HepG2 (cell line): ENCODE measurements at regions not wholly inside any gene's neighbourhood (a gene's known extent, or its start where the extent isn't known, plus 50 kb on each side); places are given as distances from the start of the nearest gene placed in this dataset.

Experiments
- ATAC-seq: fragments of 200-7000 bp; cut with Tn5 transposase; 3 replicates; pipeline ENCODE4 v1.9.1; 2020; ENCODE audit warnings: mild to moderate bottlenecking, moderate library complexity
- BruUV-seq: library from RNA; stranded (reverse); fragments of 400-500 nt; replicated peaks from 2 replicates; lab custom pipeline; 2021; lab: Mats Ljungman, UMichigan
- CTCF ChIA-PET: fragments of 300-600 bp; formaldehyde crosslinking; extraction: SDS; loops from one replicate; lab custom pipeline; 2021; ENCODE audit warnings: low total read pairs, inconsistent platforms, low intra/inter-chr PET ratio; lab: Yijun Ruan, JAX
- POLR2A ChIA-PET: fragments of 350-600 bp; sonication (Branson Sonifier 250); formaldehyde crosslinking; loops from one replicate; lab custom pipeline; 2020; ENCODE audit warnings: antibody characterized with exemption, inconsistent platforms; lab: Yijun Ruan, JAX
- DNase-seq: peaks from one replicate; pipeline ENCODE4 v3.0.0-alpha.2; 2015; ENCODE audit warnings: low spot score
- FAIRE-seq: peaks from 3 replicates; lab custom pipeline; 2011; peaks lifted over from hg19 to GRCh38; lab: Jason Lieb, UNC
- H2AFZ ChIP-seq: one replicate; pipeline ENCODE4 v1.6.1; 2011; ENCODE audit warnings: low read length, inconsistent platforms
- H3K27ac ChIP-seq: fragments of 300-600 bp; 3 replicates; pipeline ENCODE4 v1.8.0; 2011; ENCODE audit warnings: mixed run types, mild to moderate bottlenecking, mixed read lengths, low read length, inconsistent platforms; ENCODE audit not compliant: insufficient read depth; ENCODE audit errors: extremely low read length
- H3K27me3 ChIP-seq, 2 experiments: fragments of 200-600 bp in 1 of 2; 2 replicates in 1 of 2; 3 replicates in 1 of 2; pipeline versions ENCODE4 v1.6.0 to v1.8.0; 2011; ENCODE audit warnings: low read length in 2 of 2, mild to moderate bottlenecking in 2 of 2, moderate library complexity in 2 of 2, inconsistent platforms in 1 of 2; ENCODE audit not compliant: insufficient read depth in 2 of 2, control insufficient read depth in 1 of 2
- H3K36me3 ChIP-seq, 2 experiments: fragments of 200-600 bp in 1 of 2; replicated peaks in 1 of 2; 2 replicates in 1 of 2; 3 replicates in 1 of 2; pipeline versions ENCODE4 v1.5.1 to v1.8.0; 2011; ENCODE audit warnings: low read length in 2 of 2, inconsistent platforms in 1 of 2; ENCODE audit not compliant: insufficient read depth in 2 of 2, control insufficient read depth in 1 of 2
- H3K4me1 ChIP-seq: 2 replicates; pipeline ENCODE4 v1.5.1; 2012; ENCODE audit warnings: low read length, inconsistent platforms; ENCODE audit not compliant: insufficient read depth
- H3K4me2 ChIP-seq: 2 replicates; pipeline ENCODE4 v1.6.0; 2011; ENCODE audit warnings: low read depth, low read length, inconsistent platforms
- H3K4me3 ChIP-seq, 3 experiments: fragments of 200-600 bp in 1 of 3; sonication (generic), shearing (Covaris generic) in 1 of 3; replicated peaks in 1 of 3; 2 replicates each; pipeline ENCODE4 v1.5.1; 2011 to 2016; ENCODE audit warnings: low read length in 3 of 3, inconsistent platforms in 2 of 3, low read depth in 2 of 3, mild to moderate bottlenecking in 2 of 3, control low read depth in 1 of 3, mixed read lengths in 1 of 3; ENCODE audit not compliant: insufficient read depth in 1 of 3
- H3K79me2 ChIP-seq: one replicate; pipeline ENCODE4 v1.6.1; 2011; ENCODE audit warnings: low read length, inconsistent platforms; ENCODE audit not compliant: insufficient read depth
- H3K9ac ChIP-seq: 2 replicates; pipeline ENCODE4 v1.6.0; 2011; ENCODE audit warnings: mild to moderate bottlenecking, low read depth, low read length, inconsistent platforms; ENCODE audit not compliant: insufficient read depth
- H3K9me3 ChIP-seq: 2 replicates; pipeline ENCODE4 v1.5.1; 2012; ENCODE audit warnings: mild to moderate bottlenecking, low read length
- H4K20me1 ChIP-seq: 2 replicates; pipeline ENCODE4 v1.6.0; 2011; ENCODE audit warnings: inconsistent platforms, mild to moderate bottlenecking, low read length, moderate library complexity; ENCODE audit not compliant: insufficient read depth
- HDAC2 ChIP-seq: sonication (generic); formaldehyde crosslinking; IDR thresholded peaks from 2 replicates; pipeline ENCODE4 v1.4.0; 2020; ENCODE audit warnings: missing genetic modification reagents
- KMT2A ChIP-seq: sonication (generic); formaldehyde crosslinking; IDR thresholded peaks from 2 replicates; pipeline ENCODE4 v1.4.0; 2020; ENCODE audit warnings: missing genetic modification reagents
- RAD21 ChIP-seq: fragments of 450-650 bp; formaldehyde crosslinking; IDR thresholded peaks from 2 replicates; pipeline ENCODE4 v1.5.0; 2020; ENCODE audit warnings: mild to moderate bottlenecking
- RBAK ChIP-seq: sonication (generic); formaldehyde crosslinking; IDR thresholded peaks from 2 replicates; pipeline ENCODE4 v1.5.1; 2020; ENCODE audit warnings: mild to moderate bottlenecking, missing genetic modification reagents
- SIX4 ChIP-seq: sonication (generic); formaldehyde crosslinking; IDR thresholded peaks from 2 replicates; pipeline ENCODE4 v1.4.0; 2020; ENCODE audit warnings: missing genetic modification reagents
- SMC3 ChIP-seq: IDR thresholded peaks from 2 replicates; pipeline ENCODE4 v1.6.1; 2011; ENCODE audit warnings: low read length, improper control_type of control experiment
- SOX6 ChIP-seq, 2 experiments: fragments of 450-650 bp in 1 of 2; sonication (generic) in 1 of 2; formaldehyde crosslinking in 1 of 2; IDR thresholded peaks; 2 replicates each; pipeline versions ENCODE4 v1.4.0 to v1.6.1; 2017 to 2020; ENCODE audit warnings: antibody characterized with exemption in 1 of 2, mild to moderate bottlenecking in 1 of 2, missing genetic modification reagents in 1 of 2
- STAG1 ChIP-seq: sonication (generic); formaldehyde crosslinking; IDR thresholded peaks from 2 replicates; pipeline ENCODE4 v1.4.0; 2020; ENCODE audit warnings: missing genetic modification reagents
- ZKSCAN8 ChIP-seq: IDR thresholded peaks from 2 replicates; pipeline ENCODE4 v1.6.1; 2016; ENCODE audit warnings: borderline replicate concordance, missing genetic modification reagents, missing compliant biosample characterization
- WGBS: methylation state at CpG from one replicate; pipeline ENCODE4 v1.1.6; 2017; ENCODE audit warnings: low lambda C conversion rate; 5-methylcytosine and 5-hydroxymethylcytosine counted together
- in situ Hi-C: cut with HindIII; loops from 2 replicates; pipeline ENCODE4 v1.10.0; 2017; ENCODE audit warnings: low pct_unique_long_range_greater_than_20kb; ENCODE audit not compliant: extremely low pct_ligation_motif_present
- intact Hi-C: fragments of 100-400 bp; cut with micrococcal nuclease; formaldehyde crosslinking; loops from one replicate; pipeline ENCODE4 v1.10.0; 2022; ENCODE audit not compliant: unreplicated experiment
- TF ChIP-seq, protein P1 (sequence below): sonication (generic); formaldehyde crosslinking; IDR thresholded peaks from 2 replicates; pipeline ENCODE4 v1.5.0; 2020; ENCODE audit warnings: mild to moderate bottlenecking, missing genetic modification reagents
- TF ChIP-seq, protein P2 (sequence below): sonication (generic); formaldehyde crosslinking; IDR thresholded peaks from 2 replicates; pipeline ENCODE4 v1.5.0; 2020; ENCODE audit warnings: mild to moderate bottlenecking, missing genetic modification reagents, moderate library complexity

DNA sequence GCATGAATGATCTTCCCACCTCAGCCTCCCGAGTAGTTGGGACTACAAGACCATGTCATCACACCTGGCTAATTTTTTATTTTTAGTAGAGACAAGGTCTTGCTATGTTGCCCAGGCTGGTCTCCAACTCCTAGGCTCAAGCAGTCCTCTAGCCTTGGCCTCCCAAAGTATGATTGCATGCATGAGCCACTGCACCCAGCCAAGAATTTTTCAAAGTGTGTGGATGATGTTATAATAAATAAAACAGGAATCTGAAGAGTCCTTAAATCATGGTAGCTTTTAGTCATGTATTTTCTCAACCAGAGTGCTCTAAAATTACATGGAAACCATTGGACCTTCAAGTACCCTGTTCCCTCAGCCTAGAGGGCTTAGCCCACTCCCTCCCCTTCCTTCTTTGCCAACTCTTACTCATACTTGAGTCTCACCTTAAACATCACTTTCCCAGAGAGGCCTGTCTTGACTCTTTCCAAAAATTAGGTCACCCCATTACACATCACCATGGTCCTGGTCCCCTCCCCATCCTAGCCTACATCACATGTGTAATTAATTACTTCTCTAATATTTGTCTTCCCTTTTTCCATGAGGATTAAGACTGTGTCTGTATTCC is 52.2 kb upstream of the BICDL1 start:
- Histone ChIP-seq H3K4me2 (no peak overlapping the region), H3K4me3 (no peak overlapping the region), H3K9me3 (no peaks in the 10 kb centered on the region), H3K9ac (no peak overlapping the region), H3K36me3 (no peaks in the 10 kb centered on the region), H4K20me1 (no peaks in the 10 kb centered on the region), H3K79me2 (no peaks in the 10 kb centered on the region)
- CTCF ChIA-PET, result no interaction called here
- no peak for DNase-seq
- no TSS peak for BruUV-seq
- TF ChIP-seq KMT2A (CRISPR knock-in tag), result no peak
- TF ChIP-seq, all 625 proteins: peak for 0
- Histone ChIP-seq H3K27ac (no peak overlapping the region), H3K4me1 (peaks cover 18% of the 10 kb centered on the region), H2AFZ (no peak overlapping the region), H3K27me3 (no peaks in the 10 kb centered on the region; a peak in 1 of 5 replicates)
- in situ Hi-C loops, result no loop called here
- FAIRE-seq, result no peak
- POLR2A ChIA-PET, result no interaction called here
- no peak for ATAC-seq
- intact Hi-C loops, result loop anchor here (5.0 kb wide), 1 partner anchor 35 kb away; no protein-coding TSS in a partner anchor
- WGBS, result 40% methylated on average over 1 of the region's 1 CpG

DNA sequence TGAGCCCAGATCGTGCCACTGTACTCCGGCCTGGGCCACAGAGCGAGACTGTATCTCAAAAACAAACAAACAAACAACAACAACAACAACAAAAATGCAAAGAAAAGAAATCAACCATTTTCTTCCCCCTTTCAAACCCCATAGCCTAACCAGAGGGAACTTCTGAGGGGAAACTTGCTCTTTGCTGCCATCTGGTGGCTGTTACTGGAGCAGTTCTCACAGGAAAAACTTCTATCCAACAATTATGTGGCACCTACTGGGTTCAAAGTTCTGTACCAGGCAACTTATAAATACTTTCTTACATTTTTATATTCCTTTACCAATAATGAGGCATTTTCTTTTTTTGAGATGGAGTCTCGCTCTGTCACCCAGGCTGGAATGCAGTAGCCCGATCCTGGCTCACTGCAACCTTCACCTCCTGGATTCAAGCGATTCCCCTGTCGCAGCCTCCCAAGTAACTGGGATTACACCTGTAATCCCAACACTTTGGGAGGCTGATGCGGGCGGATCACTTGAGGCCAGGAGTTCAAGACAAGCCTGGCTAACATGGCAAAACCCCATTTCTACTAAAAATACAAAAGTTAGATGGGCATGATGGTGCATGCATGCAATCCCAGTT is 50.9 kb upstream of the BICDL1 start:
- CTCF ChIA-PET, result no interaction called here

More for the DNA sequence above, 50.9 kb upstream of the BICDL1 start:
- Histone ChIP-seq H3K27ac (no peak overlapping the region), H3K4me2 (no peak overlapping the region), H3K9ac (no peak overlapping the region), H2AFZ (no peak overlapping the region), H3K4me3 (no peak overlapping the region), H4K20me1 (no peaks in the 10 kb centered on the region), H3K9me3 (no peaks in the 10 kb centered on the region), H3K27me3 (peaks cover 0 to 3% of the 10 kb centered on the region in 2 experiments; a peak in 1 of 5 replicates), H3K36me3 (no peaks in the 10 kb centered on the region), H3K79me2 (no peaks in the 10 kb centered on the region), H3K4me1 (peaks cover 23% of the 10 kb centered on the region)
- BruUV-seq, result no TSS peak
- TF ChIP-seq, protein P1, sequence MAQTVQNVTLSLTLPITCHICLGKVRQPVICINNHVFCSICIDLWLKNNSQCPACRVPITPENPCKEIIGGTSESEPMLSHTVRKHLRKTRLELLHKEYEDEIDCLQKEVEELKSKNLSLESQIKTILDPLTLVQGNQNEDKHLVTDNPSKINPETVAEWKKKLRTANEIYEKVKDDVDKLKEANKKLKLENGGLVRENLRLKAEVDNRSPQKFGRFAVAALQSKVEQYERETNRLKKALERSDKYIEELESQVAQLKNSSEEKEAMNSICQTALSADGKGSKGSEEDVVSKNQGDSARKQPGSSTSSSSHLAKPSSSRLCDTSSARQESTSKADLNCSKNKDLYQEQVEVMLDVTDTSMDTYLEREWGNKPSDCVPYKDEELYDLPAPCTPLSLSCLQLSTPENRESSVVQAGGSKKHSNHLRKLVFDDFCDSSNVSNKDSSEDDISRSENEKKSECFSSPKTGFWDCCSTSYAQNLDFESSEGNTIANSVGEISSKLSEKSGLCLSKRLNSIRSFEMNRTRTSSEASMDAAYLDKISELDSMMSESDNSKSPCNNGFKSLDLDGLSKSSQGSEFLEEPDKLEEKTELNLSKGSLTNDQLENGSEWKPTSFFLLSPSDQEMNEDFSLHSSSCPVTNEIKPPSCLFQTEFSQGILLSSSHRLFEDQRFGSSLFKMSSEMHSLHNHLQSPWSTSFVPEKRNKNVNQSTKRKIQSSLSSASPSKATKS (CRISPR knock-in tag), result no peak
- TF ChIP-seq RBAK (CRISPR knock-in tag) (no peak), SMC3 (peak; percentile 74; the same call in 1 of the 2 replicates), SOX6 (IDR thresholded peaks at IDR 0.05) (no peak), SOX6 (CRISPR knock-in tag; IDR thresholded peaks at IDR 0.05) (0 out of 2 replicates have a peak, but pooled peaks have one; percentile 11), RAD21 (peak; percentile 39; the same call in 1 of the 2 replicates), ZKSCAN8 (CRISPR knock-in tag) (peak; percentile 99), STAG1 (CRISPR knock-in tag) (peak; percentile 69), HDAC2 (CRISPR knock-in tag) (no peak), SIX4 (CRISPR knock-in tag) (no peak)
- TF ChIP-seq, protein P2, sequence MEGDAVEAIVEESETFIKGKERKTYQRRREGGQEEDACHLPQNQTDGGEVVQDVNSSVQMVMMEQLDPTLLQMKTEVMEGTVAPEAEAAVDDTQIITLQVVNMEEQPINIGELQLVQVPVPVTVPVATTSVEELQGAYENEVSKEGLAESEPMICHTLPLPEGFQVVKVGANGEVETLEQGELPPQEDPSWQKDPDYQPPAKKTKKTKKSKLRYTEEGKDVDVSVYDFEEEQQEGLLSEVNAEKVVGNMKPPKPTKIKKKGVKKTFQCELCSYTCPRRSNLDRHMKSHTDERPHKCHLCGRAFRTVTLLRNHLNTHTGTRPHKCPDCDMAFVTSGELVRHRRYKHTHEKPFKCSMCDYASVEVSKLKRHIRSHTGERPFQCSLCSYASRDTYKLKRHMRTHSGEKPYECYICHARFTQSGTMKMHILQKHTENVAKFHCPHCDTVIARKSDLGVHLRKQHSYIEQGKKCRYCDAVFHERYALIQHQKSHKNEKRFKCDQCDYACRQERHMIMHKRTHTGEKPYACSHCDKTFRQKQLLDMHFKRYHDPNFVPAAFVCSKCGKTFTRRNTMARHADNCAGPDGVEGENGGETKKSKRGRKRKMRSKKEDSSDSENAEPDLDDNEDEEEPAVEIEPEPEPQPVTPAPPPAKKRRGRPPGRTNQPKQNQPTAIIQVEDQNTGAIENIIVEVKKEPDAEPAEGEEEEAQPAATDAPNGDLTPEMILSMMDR (CRISPR knock-in tag), result peak; percentile 76
- DNase-seq (peak; percentile 39), ATAC-seq (peak; percentile 67), FAIRE-seq (peak; percentile 85)
- in situ Hi-C loops, result no loop called here
- POLR2A ChIA-PET, result no interaction called here
- intact Hi-C loops, result loop anchor here (2.0 to 5.0 kb wide), 2 partner anchors 36 to 149 kb away; no protein-coding TSS in a partner anchor
- WGBS, result 27% methylated on average over 9 of the region's 9 CpGs
